ENCODE measurements at regions not wholly inside any gene's neighbourhood (a gene's known extent, or its start where the extent isn't known, plus 50 kb on each side); places are given as distances from the start of the nearest gene placed in this dataset.
"Not testable (repeated sequence)": the region's sequence is repeated elsewhere in the genome, so short reads cannot be mapped to it uniquely, and the experiment has no call there.

DNA sequence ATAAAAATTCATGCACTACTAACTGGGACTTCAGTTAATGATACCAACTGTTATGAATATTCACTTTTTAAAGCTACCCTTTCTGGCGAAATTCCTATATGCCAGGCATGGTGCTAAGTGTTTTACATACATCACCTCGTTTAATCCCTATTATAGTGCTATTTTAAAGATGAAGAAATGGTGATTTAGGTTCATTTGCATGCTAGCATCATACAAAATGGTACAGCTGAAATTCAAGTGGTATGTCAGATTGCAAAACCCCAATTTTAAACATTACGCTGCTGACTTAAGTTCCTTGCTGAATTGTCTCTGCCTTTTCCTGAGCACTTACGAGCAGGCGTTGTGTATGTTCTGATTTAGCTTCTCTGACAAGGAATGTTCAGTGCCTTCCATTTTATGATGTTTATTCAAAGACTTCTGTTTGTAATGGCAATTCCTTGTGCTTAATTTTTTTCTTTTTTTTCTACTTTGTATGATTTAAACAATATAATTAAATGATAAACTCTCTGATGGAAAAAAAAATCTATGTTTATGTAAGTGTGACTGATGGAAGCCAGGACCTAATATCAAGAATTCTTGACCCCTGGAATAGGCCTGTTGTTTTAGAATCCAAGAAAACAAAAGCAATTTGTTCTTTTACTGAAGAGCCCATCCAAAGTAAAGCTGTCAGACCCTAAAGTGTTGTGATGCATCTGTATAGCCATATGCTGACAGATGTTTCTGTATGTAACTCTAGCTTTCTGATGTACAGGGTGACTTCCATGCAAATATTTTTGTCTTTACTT is 148.1 kb downstream of the PCDH7 start:
- Histone ChIP-seq H3K9me2 (replicated peaks; ENCODE audit: low read length) (no peaks in the 10 kb centered on the region), H3K4me3 (ENCODE audit: low read length) (no peak overlapping the region), H3K9me3 (ENCODE audit: low read length) (no peaks in the 10 kb centered on the region), H2AFZ (ENCODE audit: low read length) (no peak overlapping the region), H3K9ac (ENCODE audit: low read length) (no peak overlapping the region), H3K27ac (ENCODE audit: low read length) (no peak overlapping the region), H3K27me3 (ENCODE audit: low read length) (no peaks in the 10 kb centered on the region), H4K20me1 (ENCODE audit: low read length) (no peaks in the 10 kb centered on the region), H3K79me2 (ENCODE audit: low read length) (no peaks in the 10 kb centered on the region), H3K4me1 (ENCODE audit: insufficient read depth, low read length) (peaks cover 5% of the 10 kb centered on the region; the same call in 1 of the 2 replicates), H3K36me3 (ENCODE audit: low read depth, low read length) (no peaks in the 10 kb centered on the region), H3F3A (ENCODE audit: low read length, unreplicated experiment) (no peaks in the 10 kb centered on the region), H3K4me2 (ENCODE audit: low read length) (no peak overlapping the region)
- ATAC-seq: no peak
- no TSS peak for BruUV-seq (replicated peaks)
- CTCF ChIA-PET: no interaction called here
- TF ChIP-seq, protein P1, sequence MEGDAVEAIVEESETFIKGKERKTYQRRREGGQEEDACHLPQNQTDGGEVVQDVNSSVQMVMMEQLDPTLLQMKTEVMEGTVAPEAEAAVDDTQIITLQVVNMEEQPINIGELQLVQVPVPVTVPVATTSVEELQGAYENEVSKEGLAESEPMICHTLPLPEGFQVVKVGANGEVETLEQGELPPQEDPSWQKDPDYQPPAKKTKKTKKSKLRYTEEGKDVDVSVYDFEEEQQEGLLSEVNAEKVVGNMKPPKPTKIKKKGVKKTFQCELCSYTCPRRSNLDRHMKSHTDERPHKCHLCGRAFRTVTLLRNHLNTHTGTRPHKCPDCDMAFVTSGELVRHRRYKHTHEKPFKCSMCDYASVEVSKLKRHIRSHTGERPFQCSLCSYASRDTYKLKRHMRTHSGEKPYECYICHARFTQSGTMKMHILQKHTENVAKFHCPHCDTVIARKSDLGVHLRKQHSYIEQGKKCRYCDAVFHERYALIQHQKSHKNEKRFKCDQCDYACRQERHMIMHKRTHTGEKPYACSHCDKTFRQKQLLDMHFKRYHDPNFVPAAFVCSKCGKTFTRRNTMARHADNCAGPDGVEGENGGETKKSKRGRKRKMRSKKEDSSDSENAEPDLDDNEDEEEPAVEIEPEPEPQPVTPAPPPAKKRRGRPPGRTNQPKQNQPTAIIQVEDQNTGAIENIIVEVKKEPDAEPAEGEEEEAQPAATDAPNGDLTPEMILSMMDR (conservative IDR thresholded peaks at IDR 0.05; ENCODE audit: low read depth, low read length): no peak
- TF ChIP-seq EZH2 (IDR thresholded peaks at IDR 0.05; ENCODE audit: low read length, unreplicated experiment): no peak
- TF ChIP-seq EZH2phosphoT487 (IDR thresholded peaks at IDR 0.05; ENCODE audit: borderline replicate concordance, low read length): no peak
- intact Hi-C loops (cut with micrococcal nuclease): no loop called here
- no peak for DNase-seq
- POLR2A ChIA-PET (ENCODE audit: unreplicated experiment): interaction anchor here (0.7 kb wide), 1 partner anchor 21 kb away, joined by 5 read pairs; no protein-coding TSS in a partner anchor

DNA sequence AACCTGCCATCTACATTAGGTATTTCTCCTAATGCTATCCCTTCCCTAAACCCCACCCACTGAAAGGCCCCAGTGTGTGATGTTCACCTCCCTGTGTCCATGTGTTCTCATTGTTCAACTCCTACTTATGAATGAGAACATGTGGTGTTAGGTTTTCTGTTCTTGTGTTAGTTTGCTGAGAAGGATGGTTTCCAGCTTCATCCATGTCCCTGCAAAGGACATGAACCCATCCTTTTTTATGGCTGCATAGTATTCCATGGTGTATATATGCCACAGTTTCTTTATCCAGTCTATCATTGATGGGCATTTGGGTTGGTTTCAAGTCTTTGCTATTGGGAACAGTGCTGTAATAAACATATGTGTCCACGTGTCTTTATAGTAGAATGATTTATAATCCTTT is 149.2 kb downstream of the PCDH7 start:
- H3K27me3 ChIP-seq (ENCODE audit: low read length); ATAC-seq; H2AFZ ChIP-seq (ENCODE audit: low read length); H3K4me1 ChIP-seq (ENCODE audit: insufficient read depth, low read length); H3K4me3 ChIP-seq (ENCODE audit: low read length); H4K20me1 ChIP-seq (ENCODE audit: low read length); intact Hi-C loops (cut with micrococcal nuclease); H3K9me2 ChIP-seq (replicated peaks; ENCODE audit: low read length); H3K9me3 ChIP-seq (ENCODE audit: low read length); H3K9ac ChIP-seq (ENCODE audit: low read length); CTCF ChIA-PET; H3K79me2 ChIP-seq (ENCODE audit: low read length); DNase-seq; H3K27ac ChIP-seq (ENCODE audit: low read length); H3K4me2 ChIP-seq (ENCODE audit: low read length); H3K36me3 ChIP-seq (ENCODE audit: low read depth, low read length); BruUV-seq (replicated peaks); POLR2A ChIA-PET (ENCODE audit: unreplicated experiment); H3F3A ChIP-seq (ENCODE audit: low read length, unreplicated experiment): not testable (repeated sequence)

DNA sequence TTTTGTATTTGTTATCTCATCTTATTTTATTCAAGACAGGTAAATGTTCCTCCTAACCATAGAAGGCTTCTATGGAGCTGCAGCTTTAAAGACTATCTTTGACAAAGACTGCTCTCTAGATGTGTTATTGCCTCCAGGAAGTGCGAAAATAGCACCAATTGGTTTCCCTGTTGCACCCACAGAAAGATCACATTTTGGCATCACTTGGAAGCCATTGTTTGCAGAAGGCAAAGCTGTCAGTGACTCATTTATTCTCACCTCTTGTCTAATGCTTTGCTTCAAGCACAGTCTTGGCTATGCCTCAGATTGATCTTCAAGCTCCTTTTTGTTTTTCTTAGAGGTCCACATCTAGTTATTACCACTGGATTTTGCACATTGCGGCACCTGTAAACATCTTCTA is 150.3 kb downstream of the PCDH7 start:
- Histone ChIP-seq H3K4me1 (ENCODE audit: insufficient read depth, low read length) (peaks cover 5% of the 10 kb centered on the region; the same call in 1 of the 2 replicates), H3K4me2 (ENCODE audit: low read length) (no peak overlapping the region), H3K9ac (ENCODE audit: low read length) (no peak overlapping the region), H3F3A (ENCODE audit: low read length, unreplicated experiment) (no peaks in the 10 kb centered on the region), H3K9me2 (replicated peaks; ENCODE audit: low read length) (no peaks in the 10 kb centered on the region), H4K20me1 (ENCODE audit: low read length) (no peaks in the 10 kb centered on the region), H3K27me3 (ENCODE audit: low read length) (no peaks in the 10 kb centered on the region), H2AFZ (ENCODE audit: low read length) (no peak overlapping the region), H3K36me3 (ENCODE audit: low read depth, low read length) (no peaks in the 10 kb centered on the region), H3K79me2 (ENCODE audit: low read length) (no peaks in the 10 kb centered on the region), H3K4me3 (ENCODE audit: low read length) (no peak overlapping the region), H3K9me3 (ENCODE audit: low read length) (no peaks in the 10 kb centered on the region), H3K27ac (ENCODE audit: low read length) (no peak overlapping the region)
- TF ChIP-seq EZH2phosphoT487 (IDR thresholded peaks at IDR 0.05; ENCODE audit: borderline replicate concordance, low read length) (no peak), EZH2 (IDR thresholded peaks at IDR 0.05; ENCODE audit: low read length, unreplicated experiment) (no peak)
- TF ChIP-seq, protein P1 (conservative IDR thresholded peaks at IDR 0.05; ENCODE audit: low read depth, low read length): no peak
- intact Hi-C loops (cut with micrococcal nuclease): no loop called here
- no peak for ATAC-seq
- ChIA-PET CTCF (no interaction called here), POLR2A (ENCODE audit: unreplicated experiment) (no interaction called here)
- DNase-seq: no peak
- BruUV-seq (replicated peaks): no TSS peak
